Cerebellar cortex (tissue), 1 donor: ENCODE measurements at regions not wholly inside any gene's neighbourhood (a gene's known extent, or its start where the extent isn't known, plus 50 kb on each side); places are given as distances from the start of the nearest gene placed in this dataset.

Source experiments
- DNase-seq: peaks from one replicate; pipeline ENCODE4 v3.0.0-alpha.2; 2015; ENCODE audit warnings: low spot score

DNA sequence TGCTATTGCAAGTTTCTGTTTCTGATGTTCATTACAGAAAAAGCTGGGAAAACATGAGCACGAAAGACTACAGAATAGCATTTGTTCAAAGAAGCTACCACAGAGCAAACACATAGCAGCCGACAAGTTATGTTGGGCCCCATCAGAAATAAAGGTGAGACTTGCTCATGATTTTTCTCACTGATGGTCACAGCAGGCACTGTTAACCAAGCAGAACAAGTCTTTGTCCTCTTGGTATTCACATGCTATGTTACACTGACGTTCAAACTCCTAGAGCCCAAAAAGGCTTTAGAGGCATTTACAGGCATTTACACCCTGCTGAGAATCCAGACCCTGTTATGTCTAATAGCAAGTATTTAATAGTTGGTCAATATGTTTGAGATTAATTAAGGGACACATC lies 235.0 kb upstream of the HNMT start:
- no peak for DNase-seq

GRCh38 chr2:137737559-137737958 lies 226.7 kb upstream of the HNMT start:
- no peak for DNase-seq

DNA sequence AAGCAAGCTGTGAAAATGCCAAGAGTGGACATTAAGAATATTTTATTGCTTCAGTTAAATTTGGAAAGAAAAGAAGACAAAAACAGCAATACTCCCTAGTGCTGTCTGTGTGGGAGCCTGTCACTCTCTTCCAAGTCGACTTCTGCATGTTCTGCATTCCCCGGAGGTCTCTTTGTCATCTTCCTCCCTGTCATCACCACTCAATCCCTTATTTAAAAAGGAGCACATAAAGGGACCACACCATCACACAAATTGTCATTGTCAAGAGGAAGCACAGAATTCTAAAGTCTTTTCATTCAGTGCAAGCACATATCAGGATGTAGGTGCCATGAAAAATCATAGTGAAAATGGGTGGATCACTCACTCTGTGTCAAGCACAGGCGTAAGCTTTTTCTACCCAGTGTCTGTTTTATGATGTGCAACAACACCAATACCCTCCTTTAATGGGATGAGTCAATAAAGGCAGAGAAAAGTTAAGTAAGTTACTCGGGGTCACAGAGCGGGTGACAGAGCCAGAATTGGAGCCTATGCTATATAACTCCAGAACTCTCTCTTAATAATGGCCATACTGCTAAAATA lies 222.4 kb upstream of the HNMT start:
- no peak for DNase-seq

DNA sequence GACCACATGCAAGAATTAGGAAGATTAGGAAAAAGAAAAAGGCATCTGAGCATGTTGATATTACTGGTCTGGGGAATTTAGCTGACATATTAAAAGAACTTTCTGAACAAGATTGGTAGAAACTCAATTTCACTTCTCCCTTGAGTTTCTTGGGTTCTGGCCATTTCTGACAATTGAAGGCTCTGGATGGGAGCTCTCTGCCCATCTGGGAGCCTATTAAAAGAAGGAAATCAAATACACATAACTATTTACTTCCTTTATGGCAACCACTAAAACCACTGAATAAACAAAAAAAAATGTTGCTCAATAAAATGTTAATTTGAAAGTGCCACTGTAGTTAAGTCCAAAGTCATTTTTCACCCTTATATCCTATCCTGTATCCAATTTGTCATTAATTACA lies 216.8 kb upstream of the HNMT start:
- DNase-seq, result no peak

DNA sequence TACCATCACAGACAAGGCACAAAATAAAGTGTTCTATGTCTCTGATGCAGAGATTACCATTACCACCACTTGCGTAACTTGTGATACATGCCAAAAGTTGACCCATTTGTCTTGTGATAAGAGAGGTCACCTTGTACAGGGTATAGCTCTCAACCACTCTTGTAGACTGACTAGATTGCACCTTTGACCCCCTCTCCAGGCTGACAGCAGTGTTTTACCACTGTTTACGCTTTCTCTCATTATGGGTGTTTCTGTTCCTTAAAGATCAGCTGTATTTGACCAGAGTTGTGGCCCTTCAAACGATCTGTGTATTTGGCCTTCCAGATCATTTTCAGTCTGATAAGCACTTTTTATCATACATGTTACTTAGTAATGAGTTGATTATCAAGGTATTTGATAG lies 215.7 kb upstream of the HNMT start:
- no peak for DNase-seq

DNA sequence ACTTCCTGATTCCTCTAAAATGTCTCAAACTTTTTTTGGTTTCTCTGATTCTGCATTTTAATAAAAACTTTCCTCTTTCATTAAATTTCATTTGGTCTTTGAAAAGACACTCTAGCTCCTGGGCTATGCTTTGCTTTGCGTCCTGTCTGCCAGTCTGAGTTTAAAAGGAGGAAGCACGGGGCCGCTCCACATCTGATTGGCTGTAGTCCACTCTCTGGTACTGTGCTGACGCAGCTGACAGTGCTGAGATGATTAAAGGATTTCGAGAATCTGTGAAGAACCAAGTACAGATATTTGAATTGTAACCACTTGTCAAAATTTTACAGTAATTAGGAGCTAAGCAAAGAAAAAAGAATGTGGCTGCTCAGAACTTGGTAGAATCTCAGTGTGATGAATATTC lies 199.6 kb upstream of the HNMT start:
- DNase-seq, result no peak

- DNase-seq, result no peak
Measured at GRCh38 chr2:137769406-137769805, 194.9 kb upstream of the HNMT start.

DNA sequence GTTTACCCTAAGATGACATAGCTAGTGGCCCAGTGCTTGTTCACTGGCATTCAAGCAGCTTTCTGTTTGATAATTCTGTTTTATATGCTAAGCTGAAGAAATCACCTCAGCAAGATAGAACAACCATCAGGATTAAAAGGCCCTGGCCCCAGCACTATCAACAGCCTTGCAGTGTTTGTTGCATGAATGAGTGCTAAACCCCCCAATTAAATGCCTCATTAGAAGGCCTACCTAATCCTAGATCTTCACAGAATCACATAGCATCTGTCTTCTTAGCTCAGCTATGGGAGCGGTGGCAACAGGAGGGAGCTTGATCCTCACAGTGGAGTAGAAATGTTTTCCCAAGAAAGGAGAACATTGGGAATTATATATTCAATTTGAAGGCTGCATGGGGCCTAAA lies 194.1 kb upstream of the HNMT start:
- DNase-seq, result no peak

DNA sequence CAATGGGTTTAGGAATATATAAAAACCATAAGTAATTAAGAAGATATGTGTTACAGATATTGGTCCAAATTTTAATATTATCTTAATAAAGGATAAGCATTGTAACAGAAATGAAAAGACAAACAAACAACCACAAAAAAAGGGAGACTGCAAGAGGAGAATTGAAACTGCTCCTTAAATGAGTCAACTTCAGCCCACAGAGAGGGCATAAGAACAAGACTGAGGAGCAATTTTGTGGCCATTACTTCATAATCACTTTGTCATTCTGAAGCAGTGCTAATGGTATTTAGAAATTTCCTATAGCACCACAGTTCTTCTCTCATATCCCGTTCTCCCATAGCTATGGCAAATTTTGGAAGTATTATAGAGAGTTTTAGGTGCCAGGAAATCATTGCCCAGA lies 193.2 kb upstream of the HNMT start:
- DNase-seq, result no peak

DNA sequence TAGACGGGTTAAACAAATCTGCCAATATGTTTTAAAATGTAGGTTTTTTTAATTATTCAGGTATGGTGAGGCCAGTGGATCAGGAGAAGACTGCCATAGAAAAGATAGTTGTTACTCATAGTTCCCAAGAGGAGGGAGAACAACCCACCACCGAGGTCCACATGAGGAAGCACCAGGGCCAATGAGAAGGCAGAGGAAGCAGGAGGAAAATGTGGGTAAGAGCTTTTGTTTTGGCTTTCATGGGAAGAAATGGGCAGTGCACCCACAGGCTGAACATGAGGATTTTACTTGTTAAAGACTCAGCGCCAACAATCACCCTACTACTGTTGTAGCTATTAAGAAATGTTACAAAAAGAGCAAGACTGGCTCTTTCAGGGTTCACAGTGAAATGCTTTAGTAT lies 191.8 kb upstream of the HNMT start:
- no peak for DNase-seq

DNA sequence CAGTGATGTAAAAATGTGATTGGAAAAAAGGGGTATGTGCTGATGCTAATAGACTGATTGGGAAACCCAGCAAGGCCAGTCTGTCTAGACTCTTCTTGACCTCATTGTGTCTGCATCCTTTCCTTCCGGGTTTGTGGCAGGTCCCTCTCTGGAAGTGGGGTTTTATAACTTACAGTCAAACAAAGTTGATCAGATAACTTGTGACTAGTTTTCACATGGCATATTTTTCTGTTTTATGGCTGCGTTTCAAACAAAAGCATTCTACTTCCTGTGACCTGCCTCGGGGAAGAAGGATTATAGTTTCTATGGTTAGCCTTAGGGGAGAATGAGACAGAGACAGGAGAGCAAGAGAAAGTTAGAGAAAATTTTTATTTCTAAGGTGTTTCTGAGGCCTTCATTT lies 188.7 kb upstream of the HNMT start:
- no peak for DNase-seq

- DNase-seq, result no peak
Measured at GRCh38 chr2:137776697-137777096, 187.6 kb upstream of the HNMT start.

DNA sequence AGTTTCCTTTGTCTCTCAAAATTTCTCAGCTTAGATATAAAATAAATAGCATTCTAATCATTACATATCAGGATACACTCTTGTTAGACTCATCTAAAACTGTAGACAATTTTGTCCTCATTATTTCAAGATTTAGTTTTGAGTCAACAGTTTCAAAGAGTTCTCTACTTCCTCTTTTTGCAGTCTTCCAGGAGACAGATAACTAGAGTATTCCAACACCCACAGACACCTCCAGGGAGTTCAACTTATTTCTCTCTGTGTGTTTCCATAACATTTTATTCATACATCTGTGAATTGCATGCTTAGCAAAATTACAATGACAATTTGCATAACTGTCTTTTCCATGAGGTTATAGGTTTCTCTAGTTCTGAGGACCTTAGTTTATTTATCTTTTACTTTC lies 166.6 kb upstream of the HNMT start:
- no peak for DNase-seq

DNA sequence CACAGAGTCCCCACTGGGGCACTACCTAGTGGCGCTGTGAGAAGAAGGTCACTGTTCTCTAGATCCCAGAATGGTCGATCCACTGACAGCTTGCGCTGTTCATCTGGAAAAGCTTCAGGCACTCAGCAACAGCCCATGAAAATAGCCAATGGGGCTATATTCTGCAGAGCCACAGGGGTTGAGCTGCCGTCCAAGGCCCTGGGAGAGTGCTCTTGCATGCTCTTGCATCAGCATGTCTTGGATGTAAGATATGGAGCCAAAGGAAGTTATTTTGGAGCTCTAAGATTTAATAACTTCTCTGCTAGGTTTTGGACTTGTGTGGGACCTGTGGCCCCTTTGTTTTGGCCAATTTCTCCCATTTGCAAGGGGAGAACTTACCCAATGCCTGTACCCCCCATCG lies 164.7 kb upstream of the HNMT start:
- DNase-seq, result no peak

DNA sequence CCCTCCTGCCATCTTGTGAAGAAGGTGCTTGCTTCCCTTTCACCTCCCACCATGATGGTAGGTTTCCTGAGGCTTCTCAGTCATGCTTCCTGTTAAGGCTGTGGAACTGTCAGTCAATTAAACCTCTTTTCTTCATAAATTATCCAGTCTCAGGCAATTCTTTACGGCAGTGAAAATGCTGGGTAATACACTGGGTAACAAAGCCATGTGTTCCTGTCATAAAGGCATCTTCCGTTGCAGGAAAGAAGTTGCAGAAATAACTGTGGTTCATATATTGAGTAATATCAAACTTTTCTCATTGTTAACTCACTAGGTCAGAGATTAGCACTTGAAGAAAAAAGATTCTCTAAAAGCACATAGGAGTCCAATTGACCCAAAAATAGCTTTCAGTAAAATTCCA lies 163.9 kb upstream of the HNMT start:
- DNase-seq, result no peak

DNA sequence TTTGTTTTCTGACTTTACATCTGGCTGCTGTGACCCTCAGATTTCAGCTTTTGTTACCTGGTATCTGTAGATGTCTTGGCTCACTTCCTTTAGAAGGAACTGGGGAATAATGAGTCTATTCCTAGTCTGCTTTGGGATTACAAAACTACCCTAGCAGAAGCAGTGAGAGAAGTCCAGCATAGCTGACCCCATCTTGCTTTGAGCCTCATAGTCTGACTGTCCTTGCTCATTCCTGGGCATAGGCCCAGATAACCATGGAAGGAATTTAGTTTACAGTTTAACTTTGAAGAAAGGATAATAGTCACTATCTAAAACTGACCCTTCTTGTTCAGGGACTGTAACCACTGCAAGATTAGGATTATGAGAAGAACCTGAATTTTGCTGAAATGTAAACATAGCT lies 163.0 kb upstream of the HNMT start:
- no peak for DNase-seq

GRCh38 chr2:137802038-137802437 lies 162.2 kb upstream of the HNMT start:
- DNase-seq, result no peak

GRCh38 chr2:137806068-137806805 lies 158.0 kb upstream of the HNMT start:
- DNase-seq, result no peak

DNA sequence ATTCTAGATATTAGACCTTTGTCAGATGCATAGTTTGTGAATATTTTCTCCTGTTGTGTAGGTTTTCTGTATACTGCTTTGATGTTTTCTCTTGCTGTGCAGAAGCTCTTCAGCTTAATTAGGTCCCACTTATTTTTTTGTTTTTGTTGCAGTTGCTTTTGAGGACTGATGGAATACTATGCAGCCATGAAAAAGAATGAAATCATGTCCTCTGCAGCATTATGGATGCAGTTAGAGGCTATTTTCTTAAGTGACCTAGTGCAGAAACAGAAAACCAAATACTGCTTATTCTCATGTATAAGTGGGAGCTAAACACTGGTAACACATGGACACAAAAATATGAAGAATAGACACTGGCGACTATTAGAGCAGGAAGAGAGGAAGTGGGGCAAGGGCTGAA lies 155.0 kb upstream of the HNMT start:
- no peak for DNase-seq

DNA sequence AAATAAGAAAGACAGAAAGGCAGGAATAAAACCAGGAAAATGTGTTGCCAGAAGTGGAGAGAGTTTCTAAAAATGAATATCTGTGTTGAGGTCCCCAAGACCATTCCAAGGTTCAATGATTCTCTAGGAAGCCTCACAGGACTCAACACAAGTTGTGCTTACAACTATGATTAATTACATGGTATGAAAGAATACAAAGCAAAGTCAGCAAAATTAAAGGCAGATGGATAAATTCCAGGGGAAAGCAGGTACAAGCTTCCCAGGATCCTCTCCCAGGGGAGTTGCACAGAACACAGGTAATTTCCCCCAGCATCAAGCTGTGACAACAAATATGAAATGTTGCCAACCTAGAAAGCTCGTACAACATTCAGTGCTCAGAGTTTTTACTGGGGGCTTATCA lies 154.4 kb upstream of the HNMT start:
- DNase-seq, result no peak

- DNase-seq, result no peak
Measured at GRCh38 chr2:137812517-137812916, 151.8 kb upstream of the HNMT start.

GRCh38 chr2:137813176-137813575 lies 151.1 kb upstream of the HNMT start:
- DNase-seq, result no peak

DNA sequence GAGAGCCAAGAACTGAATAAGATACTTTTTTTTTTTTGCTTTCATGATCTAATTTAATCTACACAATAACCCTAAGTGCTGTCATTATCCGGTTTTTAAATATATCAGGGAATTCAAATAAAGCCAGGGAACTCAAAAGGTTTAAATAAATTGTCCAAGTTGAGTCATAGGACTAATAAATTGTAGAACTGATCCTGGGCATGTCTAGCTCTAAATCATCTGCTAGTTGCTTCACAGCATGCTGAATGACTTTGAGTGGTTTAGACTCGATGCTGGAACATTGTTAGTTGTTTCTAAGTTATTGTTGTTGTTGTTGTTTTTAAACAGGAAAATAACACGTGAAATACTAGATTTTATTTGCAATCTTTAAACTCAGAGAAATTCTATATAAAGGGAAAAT lies 147.2 kb upstream of the HNMT start:
- no peak for DNase-seq

GRCh38 chr2:137823196-137823595 lies 141.1 kb upstream of the HNMT start:
- DNase-seq, result no peak
